ENCODE measurements at regions not wholly inside any gene's neighbourhood (a gene's known extent, or its start where the extent isn't known, plus 50 kb on each side); places are given as distances from the start of the nearest gene placed in this dataset.

DNA sequence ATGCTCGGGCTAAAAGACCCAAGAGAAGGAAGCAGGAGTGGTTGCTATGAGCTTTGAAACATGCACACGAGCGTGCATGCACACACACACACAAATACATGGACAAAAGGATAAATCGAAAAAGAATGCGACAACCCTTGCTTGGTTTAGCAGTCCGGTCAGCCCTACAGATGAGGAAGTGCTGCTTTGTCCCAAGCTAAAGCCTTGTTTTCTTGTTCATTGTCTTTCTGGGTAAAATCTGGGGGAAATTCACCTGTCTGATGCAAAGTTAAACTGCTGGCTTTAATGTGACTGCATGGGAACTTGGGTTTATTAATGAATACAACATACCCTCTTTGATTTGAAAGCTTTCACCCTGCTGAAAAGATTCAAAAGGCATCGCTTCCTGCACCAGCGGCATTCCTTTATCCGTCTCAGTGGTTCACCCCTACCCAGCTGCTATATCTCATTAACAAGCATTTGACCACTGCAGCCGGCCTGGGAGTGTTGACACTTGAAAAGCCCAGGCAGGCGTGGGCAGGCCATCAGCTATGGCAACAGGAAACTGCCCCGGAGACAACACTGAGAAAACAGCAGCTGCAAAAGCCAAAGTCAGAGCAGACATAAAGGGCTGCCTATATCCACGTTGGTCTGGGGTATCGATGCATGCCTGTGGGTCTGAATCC, 301.7 kb downstream of the NDFIP2 start:
- TF ChIP-seq, protein P1, sequence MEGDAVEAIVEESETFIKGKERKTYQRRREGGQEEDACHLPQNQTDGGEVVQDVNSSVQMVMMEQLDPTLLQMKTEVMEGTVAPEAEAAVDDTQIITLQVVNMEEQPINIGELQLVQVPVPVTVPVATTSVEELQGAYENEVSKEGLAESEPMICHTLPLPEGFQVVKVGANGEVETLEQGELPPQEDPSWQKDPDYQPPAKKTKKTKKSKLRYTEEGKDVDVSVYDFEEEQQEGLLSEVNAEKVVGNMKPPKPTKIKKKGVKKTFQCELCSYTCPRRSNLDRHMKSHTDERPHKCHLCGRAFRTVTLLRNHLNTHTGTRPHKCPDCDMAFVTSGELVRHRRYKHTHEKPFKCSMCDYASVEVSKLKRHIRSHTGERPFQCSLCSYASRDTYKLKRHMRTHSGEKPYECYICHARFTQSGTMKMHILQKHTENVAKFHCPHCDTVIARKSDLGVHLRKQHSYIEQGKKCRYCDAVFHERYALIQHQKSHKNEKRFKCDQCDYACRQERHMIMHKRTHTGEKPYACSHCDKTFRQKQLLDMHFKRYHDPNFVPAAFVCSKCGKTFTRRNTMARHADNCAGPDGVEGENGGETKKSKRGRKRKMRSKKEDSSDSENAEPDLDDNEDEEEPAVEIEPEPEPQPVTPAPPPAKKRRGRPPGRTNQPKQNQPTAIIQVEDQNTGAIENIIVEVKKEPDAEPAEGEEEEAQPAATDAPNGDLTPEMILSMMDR (IDR thresholded peaks at IDR 0.05): no peak
- TF ChIP-seq POLR2AphosphoS5 (IDR thresholded peaks at IDR 0.05): peak in 1 of 2 donors; percentile 64
- TF ChIP-seq EP300 (IDR thresholded peaks at IDR 0.05): no peak
- no peak for TF ChIP-seq POLR2A (IDR thresholded peaks at IDR 0.05)
